ENCODE measurements at regions not wholly inside any gene's neighbourhood (a gene's known extent, or its start where the extent isn't known, plus 50 kb on each side); places are given as distances from the start of the nearest gene placed in this dataset.

- Histone ChIP-seq H3K9ac (ENCODE audit: low read length) (no peak overlapping the region), H3K4me2 (ENCODE audit: low read length) (no peak overlapping the region), H3K4me1 (ENCODE audit: insufficient read depth, low read length) (no peaks in the 10 kb centered on the region), H3K36me3 (ENCODE audit: insufficient read depth, low read length) (no peaks in the 10 kb centered on the region), H3K27me3 (ENCODE audit: insufficient read depth, low read length) (no peaks in the 10 kb centered on the region), H3K4me3 (ENCODE audit: insufficient read depth, low read depth, low read length) (no peak overlapping the region), H3K9me3 (ENCODE audit: insufficient read depth, low read depth, low read length) (no peaks in the 10 kb centered on the region), H3K27ac (ENCODE audit: low read depth, low read length) (no peak overlapping the region), H4K20me1 (ENCODE audit: insufficient read depth, low read length) (no peaks in the 10 kb centered on the region), H2AFZ (ENCODE audit: low read depth, low read length) (no peak overlapping the region), H3K79me2 (ENCODE audit: insufficient read depth, low read length) (no peaks in the 10 kb centered on the region)
- no peak for FAIRE-seq
- H3K36me3 Mint-ChIP-seq (ENCODE audit: low read depth, unreplicated experiment), result no peaks in the 10 kb centered on the region
- peaks cover 16% of the 10 kb centered on the region for H3K4me1 Mint-ChIP-seq (ENCODE audit: low read depth, unreplicated experiment)
- H3K27ac Mint-ChIP-seq (ENCODE audit: unreplicated experiment), result no peak overlapping the region
- no peaks in the 10 kb centered on the region for H3K9me3 Mint-ChIP-seq (ENCODE audit: unreplicated experiment)
- no peaks in the 10 kb centered on the region for H3K27me3 Mint-ChIP-seq (ENCODE audit: low read depth, unreplicated experiment)
- TF ChIP-seq EZH2 (IDR thresholded peaks at IDR 0.05; ENCODE audit: insufficient read depth, low read length) (no peak), CTCF (IDR thresholded peaks at IDR 0.05; ENCODE audit: insufficient read depth, low read depth, low read length) (no peak)
- H3K4me3 Mint-ChIP-seq (ENCODE audit: unreplicated experiment), result no peak overlapping the region
- DNase-seq (ENCODE audit: low read depth), result no peak
These were observed 280.5 kb upstream of the EDA2R start for GRCh38 chrX:66919280-66919832.

- Histone ChIP-seq H3K4me3 (ENCODE audit: insufficient read depth, low read depth, low read length) (no peak overlapping the region), H3K9me3 (ENCODE audit: insufficient read depth, low read depth, low read length) (no peaks in the 10 kb centered on the region), H3K27me3 (ENCODE audit: insufficient read depth, low read length) (no peaks in the 10 kb centered on the region), H3K27ac (ENCODE audit: low read depth, low read length) (no peak overlapping the region), H3K79me2 (ENCODE audit: insufficient read depth, low read length) (no peaks in the 10 kb centered on the region), H3K9ac (ENCODE audit: low read length) (no peak overlapping the region), H3K4me1 (ENCODE audit: insufficient read depth, low read length) (no peaks in the 10 kb centered on the region), H3K4me2 (ENCODE audit: low read length) (no peak overlapping the region), H4K20me1 (ENCODE audit: insufficient read depth, low read length) (no peaks in the 10 kb centered on the region), H2AFZ (ENCODE audit: low read depth, low read length) (no peak overlapping the region), H3K36me3 (ENCODE audit: insufficient read depth, low read length) (no peaks in the 10 kb centered on the region)
- Mint-ChIP-seq H3K36me3 (ENCODE audit: low read depth, unreplicated experiment) (no peaks in the 10 kb centered on the region), H3K27ac (ENCODE audit: unreplicated experiment) (no peak overlapping the region), H3K4me1 (ENCODE audit: low read depth, unreplicated experiment) (peaks cover 16% of the 10 kb centered on the region), H3K4me3 (ENCODE audit: unreplicated experiment) (no peak overlapping the region), H3K9me3 (ENCODE audit: unreplicated experiment) (no peaks in the 10 kb centered on the region), H3K27me3 (ENCODE audit: low read depth, unreplicated experiment) (no peaks in the 10 kb centered on the region)
- FAIRE-seq, result no peak
- no peak for DNase-seq (ENCODE audit: low read depth)
- TF ChIP-seq EZH2 (IDR thresholded peaks at IDR 0.05; ENCODE audit: insufficient read depth, low read length), result no peak
- no peak for TF ChIP-seq CTCF (IDR thresholded peaks at IDR 0.05; ENCODE audit: insufficient read depth, low read depth, low read length)
These were observed 279.6 kb upstream of the EDA2R start for GRCh38 chrX:66918511-66918910.

GRCh38 chrX:66915893-66916292, 277.0 kb upstream of the EDA2R start:
- DNase-seq (ENCODE audit: low read depth) (no peak), FAIRE-seq (no peak)
- Histone ChIP-seq H3K4me2 (ENCODE audit: low read length) (no peak overlapping the region), H3K79me2 (ENCODE audit: insufficient read depth, low read length) (no peaks in the 10 kb centered on the region), H3K4me3 (ENCODE audit: insufficient read depth, low read depth, low read length) (no peak overlapping the region), H2AFZ (ENCODE audit: low read depth, low read length) (no peak overlapping the region), H3K9ac (ENCODE audit: low read length) (no peak overlapping the region), H3K4me1 (ENCODE audit: insufficient read depth, low read length) (no peaks in the 10 kb centered on the region), H3K27ac (ENCODE audit: low read depth, low read length) (no peak overlapping the region), H3K9me3 (ENCODE audit: insufficient read depth, low read depth, low read length) (no peaks in the 10 kb centered on the region), H3K36me3 (ENCODE audit: insufficient read depth, low read length) (no peaks in the 10 kb centered on the region), H3K27me3 (ENCODE audit: insufficient read depth, low read length) (no peaks in the 10 kb centered on the region), H4K20me1 (ENCODE audit: insufficient read depth, low read length) (no peaks in the 10 kb centered on the region)
- H3K9me3 Mint-ChIP-seq (ENCODE audit: unreplicated experiment), result no peaks in the 10 kb centered on the region
- H3K27ac Mint-ChIP-seq (ENCODE audit: unreplicated experiment), result no peak overlapping the region
- no peaks in the 10 kb centered on the region for H3K27me3 Mint-ChIP-seq (ENCODE audit: low read depth, unreplicated experiment)
- H3K4me1 Mint-ChIP-seq (ENCODE audit: low read depth, unreplicated experiment), result peaks cover 16% of the 10 kb centered on the region
- no peaks in the 10 kb centered on the region for H3K36me3 Mint-ChIP-seq (ENCODE audit: low read depth, unreplicated experiment)
- no peak for TF ChIP-seq CTCF (IDR thresholded peaks at IDR 0.05; ENCODE audit: insufficient read depth, low read depth, low read length)
- H3K4me3 Mint-ChIP-seq (ENCODE audit: unreplicated experiment), result no peak overlapping the region

All from astrocyte (in vitro differentiated cells and primary cell).